Neuronal stem cell (in vitro differentiated cells): ENCODE measurements at regions not wholly inside any gene's neighbourhood (a gene's known extent, or its start where the extent isn't known, plus 50 kb on each side); places are given as distances from the start of the nearest gene placed in this dataset.

Source experiments
- DNase-seq: peaks from one replicate; pipeline ENCODE4 v3.0.0-alpha.2; 2013; ENCODE audit warnings: low spot score
- H2AFZ ChIP-seq: one replicate; pipeline ENCODE4 v1.6.1; 2013; ENCODE audit warnings: mild to moderate bottlenecking, low read length, inconsistent platforms
- H2AK5ac ChIP-seq: 2 replicates; pipeline ENCODE4 v1.6.1; 2013; ENCODE audit warnings: low read depth, mild to moderate bottlenecking, inconsistent platforms, low read length, moderate library complexity, mixed read lengths
- H2BK120ac ChIP-seq: 2 replicates; pipeline ENCODE4 v1.6.1; 2013; ENCODE audit warnings: low read depth, mild to moderate bottlenecking, inconsistent platforms, low read length, moderate library complexity, mixed read lengths
- H2BK12ac ChIP-seq: one replicate; pipeline ENCODE4 v1.6.1; 2013; ENCODE audit warnings: low read length, inconsistent platforms
- H2BK15ac ChIP-seq: 2 replicates; pipeline ENCODE4 v1.6.1; 2013; ENCODE audit warnings: mild to moderate bottlenecking, low read length, inconsistent platforms, mixed read lengths
- H2BK5ac ChIP-seq: one replicate; pipeline ENCODE4 v1.6.1; 2013; ENCODE audit warnings: inconsistent platforms, mild to moderate bottlenecking, low read length, moderate library complexity
- H3K14ac ChIP-seq: one replicate; pipeline ENCODE4 v1.6.1; 2013; ENCODE audit warnings: low read length, inconsistent platforms
- H3K18ac ChIP-seq: 2 replicates; pipeline ENCODE4 v1.6.1; 2013; ENCODE audit warnings: low read length, inconsistent platforms
- H3K23ac ChIP-seq: 2 replicates; pipeline ENCODE4 v1.6.1; 2013; ENCODE audit warnings: low read depth, mild to moderate bottlenecking, mixed read lengths, low read length, inconsistent platforms; ENCODE audit not compliant: poor library complexity
- H3K27ac ChIP-seq: replicated peaks from 3 replicates; pipeline ENCODE4 v1.5.1; 2013; ENCODE audit warnings: low read length, inconsistent platforms
- H3K27me3 ChIP-seq, 3 experiments: 2 replicates each; pipeline ENCODE4 v1.6.1; 2013; ENCODE audit warnings: low read length in 3 of 3, mild to moderate bottlenecking in 2 of 3, inconsistent platforms in 1 of 3, low read depth in 1 of 3, mixed read lengths in 1 of 3, moderate library complexity in 1 of 3; ENCODE audit not compliant: control insufficient read depth in 3 of 3, insufficient read depth in 3 of 3
- H3K36me3 ChIP-seq, 2 donors: replicated peaks in 1 of 2; 2 replicates each; pipeline ENCODE4 v1.6.1; 2013; ENCODE audit warnings: low read length in 2 of 2; ENCODE audit not compliant: control insufficient read depth in 2 of 2, insufficient read depth in 2 of 2
- H3K4ac ChIP-seq: 2 replicates; pipeline ENCODE4 v1.6.1; 2013; ENCODE audit warnings: inconsistent platforms, mild to moderate bottlenecking, low read length, moderate library complexity
- H3K4me1 ChIP-seq, 2 donors: 1 replicate in 1 of 2; 2 replicates in 1 of 2; pipeline ENCODE4 v1.6.1; 2013; ENCODE audit warnings: low read length in 2 of 2, low read depth in 1 of 2; ENCODE audit not compliant: control insufficient read depth in 2 of 2, insufficient read depth in 1 of 2
- H3K4me2 ChIP-seq: one replicate; pipeline ENCODE4 v1.6.1; 2013; ENCODE audit warnings: mild to moderate bottlenecking, low read length, inconsistent platforms; ENCODE audit not compliant: insufficient read depth, poor library complexity, severe bottlenecking
- H3K4me3 ChIP-seq, 2 donors: 2 replicates each; pipeline ENCODE4 v1.5.1; 2013; ENCODE audit warnings: low read length in 2 of 2, mild to moderate bottlenecking in 2 of 2, inconsistent platforms in 1 of 2, moderate library complexity in 1 of 2
- H3K79me1 ChIP-seq: one replicate; pipeline ENCODE4 v1.6.1; 2013; ENCODE audit warnings: low read depth, mild to moderate bottlenecking, inconsistent platforms, low read length, moderate library complexity
- H3K9ac ChIP-seq: one replicate; pipeline ENCODE4 v1.6.1; 2013; ENCODE audit warnings: mild to moderate bottlenecking, low read depth, low read length, inconsistent platforms; ENCODE audit not compliant: poor library complexity
- H3K9me3 ChIP-seq, 2 donors: replicated peaks in 1 of 2; 2 replicates each; pipeline versions ENCODE3 to v1.6.1; 2013; ENCODE audit warnings: low read length in 2 of 2, mild to moderate bottlenecking in 2 of 2, inconsistent platforms in 1 of 2, low read depth in 1 of 2, mixed read lengths in 1 of 2, moderate library complexity in 1 of 2; ENCODE audit not compliant: control insufficient read depth in 2 of 2, insufficient read depth in 1 of 2
- H4K8ac ChIP-seq: one replicate; pipeline ENCODE4 v1.6.1; 2013; ENCODE audit warnings: low read depth, mild to moderate bottlenecking, inconsistent platforms, low read length, moderate library complexity
- H4K91ac ChIP-seq: one replicate; pipeline ENCODE4 v1.6.1; 2013; ENCODE audit warnings: low read length, low read depth, mild to moderate bottlenecking, inconsistent platforms; ENCODE audit not compliant: poor library complexity
- WGBS, 2 donors: extraction: QIAGEN DNeasy Blood & Tissue Kit; methylation state at CpG; one replicate each; pipeline ENCODE4 v1.1.7; 2013; ENCODE audit warnings: missing lambda C conversion rate in 2 of 2, mixed read lengths in 1 of 2; ENCODE audit not compliant: insufficient read length in 2 of 2, insufficient replicate concordance in 1 of 2; ENCODE audit errors: extremely low coverage in 2 of 2; 5-methylcytosine and 5-hydroxymethylcytosine counted together

DNA sequence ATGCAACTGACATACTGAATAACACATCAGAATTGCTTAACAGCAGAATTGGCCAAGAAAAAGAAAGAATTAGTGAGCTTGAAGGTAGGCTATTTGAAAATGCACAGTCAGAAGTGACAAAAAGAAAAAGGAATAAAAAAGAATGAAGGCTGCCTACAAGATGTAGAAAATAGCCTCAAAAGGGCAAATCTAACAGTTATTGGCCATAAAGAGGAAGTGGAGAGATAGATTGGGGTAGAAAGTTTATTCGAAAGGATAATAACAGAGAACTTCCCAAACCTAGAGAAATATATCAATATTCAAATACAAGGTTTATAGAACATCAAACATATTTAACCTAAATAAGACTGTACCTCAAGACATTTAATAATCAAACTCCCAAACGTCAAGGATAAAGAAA, 67.5 kb downstream of the ATP6V1G3 start:
- Histone ChIP-seq H2BK12ac (no peak overlapping the region), H3K4me3 (no peak overlapping the region), H2AFZ (no peak overlapping the region), H3K14ac (no peak overlapping the region), H3K27me3 (no peaks in the 10 kb centered on the region), H3K4ac (no peak overlapping the region), H2BK120ac (no peak overlapping the region), H3K36me3 (no peaks in the 10 kb centered on the region), H4K8ac (no peak overlapping the region), H2BK15ac (no peak overlapping the region), H2AK5ac (no peak overlapping the region), H3K9ac (no peak overlapping the region), H3K9me3 (no peaks in the 10 kb centered on the region), H3K23ac (no peak overlapping the region), H3K4me2 (no peak overlapping the region), H3K79me1 (no peaks in the 10 kb centered on the region), H3K4me1 (no peaks in the 10 kb centered on the region), H3K27ac (no peak overlapping the region), H3K18ac (no peak overlapping the region), H4K91ac (no peak overlapping the region), H2BK5ac (no peak overlapping the region)
- WGBS, 2 donors, result no CpG with 5 or more reads among the region's 2 CpGs
- DNase-seq, result no peak

DNA sequence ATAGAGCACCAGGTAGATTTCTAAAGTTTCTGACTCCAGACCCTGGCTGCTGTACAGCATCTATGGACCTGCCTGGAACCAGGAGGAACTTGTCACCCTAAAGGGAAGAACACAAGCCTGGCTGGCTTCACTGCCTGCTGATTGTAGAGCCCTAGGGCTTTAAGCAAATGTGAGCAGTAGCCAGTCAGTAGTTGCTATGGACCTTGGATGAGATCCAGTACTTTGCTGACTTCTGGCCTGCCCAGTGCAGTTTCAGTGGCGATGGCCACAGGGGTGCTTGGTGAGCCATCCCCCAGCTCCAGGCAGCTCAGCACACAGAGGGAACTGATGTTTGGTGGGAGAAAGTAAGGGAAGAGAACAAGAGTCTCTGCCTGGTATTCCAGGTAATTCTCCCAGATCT, 68.4 kb downstream of the ATP6V1G3 start:
- H2AFZ ChIP-seq, result peak overlapping the region; percentile 13
- H3K18ac ChIP-seq, result no peak overlapping the region
- H3K9ac ChIP-seq, result no peak overlapping the region
- H3K27ac ChIP-seq, result no peak overlapping the region
- H3K79me1 ChIP-seq, result no peaks in the 10 kb centered on the region
- H3K9me3 ChIP-seq, result no peaks in the 10 kb centered on the region
- H3K36me3 ChIP-seq, result no peaks in the 10 kb centered on the region
- H2BK12ac ChIP-seq, result no peak overlapping the region
- no peak overlapping the region for H3K4me2 ChIP-seq
- no peak overlapping the region for H2BK15ac ChIP-seq
- H2BK5ac ChIP-seq, result no peak overlapping the region
- no peak overlapping the region for H3K4me3 ChIP-seq
- no peak overlapping the region for H4K8ac ChIP-seq
- DNase-seq, result no peak
- H3K23ac ChIP-seq, result no peak overlapping the region
- no peak overlapping the region for H4K91ac ChIP-seq
- no peaks in the 10 kb centered on the region for H3K4me1 ChIP-seq
- WGBS, 2 donors, result no CpG with 5 or more reads among the region's 1 CpG
- no peak overlapping the region for H3K4ac ChIP-seq
- no peak overlapping the region for H2AK5ac ChIP-seq
- no peaks in the 10 kb centered on the region for H3K27me3 ChIP-seq
- H2BK120ac ChIP-seq, result no peak overlapping the region
- no peak overlapping the region for H3K14ac ChIP-seq

DNA sequence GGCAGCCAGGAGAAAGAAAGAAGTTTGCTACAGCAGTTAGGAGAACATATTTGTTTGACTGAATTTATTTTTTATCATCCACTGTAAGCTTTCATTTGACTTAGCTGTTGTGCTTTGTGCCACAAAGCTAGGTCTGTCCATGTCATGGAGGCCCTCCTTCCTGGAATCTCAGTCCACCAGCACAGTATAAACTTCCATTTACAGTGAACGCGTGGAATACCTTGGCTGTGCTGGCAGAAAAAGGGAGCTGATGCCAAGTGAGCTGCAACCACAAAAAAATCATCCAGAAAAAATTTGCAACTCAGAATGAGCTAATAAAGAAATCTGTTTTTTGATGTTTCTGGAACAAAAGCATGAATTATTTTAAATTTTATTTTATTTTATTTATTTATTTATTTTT, 72.6 kb downstream of the ATP6V1G3 start:
- Histone ChIP-seq H2AK5ac (no peak overlapping the region), H3K14ac (no peak overlapping the region), H3K27ac (no peak overlapping the region), H3K36me3 (no peaks in the 10 kb centered on the region), H2AFZ (peak overlapping the region; percentile 2), H3K4me1 (no peaks in the 10 kb centered on the region), H3K27me3 (no peaks in the 10 kb centered on the region), H2BK5ac (no peak overlapping the region), H2BK15ac (no peak overlapping the region), H3K79me1 (no peaks in the 10 kb centered on the region), H3K4me3 (no peak overlapping the region), H3K4ac (no peak overlapping the region), H3K23ac (no peak overlapping the region), H3K18ac (no peak overlapping the region), H3K4me2 (no peak overlapping the region), H2BK120ac (no peak overlapping the region), H4K8ac (no peak overlapping the region), H3K9me3 (no peaks in the 10 kb centered on the region), H2BK12ac (no peak overlapping the region), H3K9ac (no peak overlapping the region), H4K91ac (no peak overlapping the region)
- DNase-seq, result no peak
- no CpG with 5 or more reads among the region's 2 CpGs for WGBS, 2 donors

DNA sequence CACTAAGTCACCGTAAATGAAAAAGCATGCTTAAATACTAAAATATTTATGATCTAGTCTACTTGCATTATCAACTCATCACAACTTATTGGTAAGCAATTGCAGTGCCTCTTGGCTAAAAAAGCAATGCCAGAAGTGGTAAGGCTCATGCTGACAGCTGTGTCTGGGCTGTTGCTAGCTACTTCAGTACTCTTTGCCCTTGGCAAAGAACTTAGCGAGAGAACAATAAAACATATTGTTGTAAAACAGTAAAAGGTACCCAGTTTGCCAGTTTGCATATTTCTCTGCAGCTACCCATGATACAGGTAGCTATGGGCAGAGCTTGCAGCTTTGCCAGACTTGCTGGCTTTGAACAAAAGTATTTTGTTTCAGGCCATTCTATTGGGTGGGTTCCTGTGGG, 73.1 kb downstream of the ATP6V1G3 start:
- H2BK12ac ChIP-seq, result no peak overlapping the region
- peak overlapping the region; percentile 2 for H2AFZ ChIP-seq
- no peak overlapping the region for H2AK5ac ChIP-seq
- H2BK5ac ChIP-seq, result no peak overlapping the region
- no peak overlapping the region for H2BK120ac ChIP-seq
- H4K8ac ChIP-seq, result no peak overlapping the region
- no peak overlapping the region for H3K23ac ChIP-seq
- no peak overlapping the region for H3K14ac ChIP-seq
- H3K4me3 ChIP-seq, result no peak overlapping the region
- no peaks in the 10 kb centered on the region for H3K27me3 ChIP-seq
- no peak overlapping the region for H3K18ac ChIP-seq
- H3K4ac ChIP-seq, result no peak overlapping the region
- H3K9ac ChIP-seq, result no peak overlapping the region
- WGBS, 2 donors, result no CpG with 5 or more reads among the region's 2 CpGs
- no peak overlapping the region for H3K4me2 ChIP-seq
- H3K79me1 ChIP-seq, result no peaks in the 10 kb centered on the region
- no peak overlapping the region for H4K91ac ChIP-seq
- H2BK15ac ChIP-seq, result no peak overlapping the region
- no peaks in the 10 kb centered on the region for H3K36me3 ChIP-seq
- H3K27ac ChIP-seq, result no peak overlapping the region
- H3K9me3 ChIP-seq, result no peaks in the 10 kb centered on the region
- no peaks in the 10 kb centered on the region for H3K4me1 ChIP-seq
- DNase-seq, result no peak
